HG03521 (cell line): ENCODE measurements at regions not wholly inside any gene's neighbourhood (a gene's known extent, or its start where the extent isn't known, plus 50 kb on each side); places are given as distances from the start of the nearest gene placed in this dataset.

Experiments used
- ATAC-seq: cut with Tn5 transposase; IDR thresholded peaks from one replicate; pipeline ENCODE4 v1.9.1; 2021; ENCODE audit warnings: mild to moderate bottlenecking, moderate library complexity; ENCODE audit not compliant: unreplicated experiment

GRCh38 chr4:129394635-129395034 is 298.7 kb downstream of the C4orf33 start:
- no peak for ATAC-seq

DNA sequence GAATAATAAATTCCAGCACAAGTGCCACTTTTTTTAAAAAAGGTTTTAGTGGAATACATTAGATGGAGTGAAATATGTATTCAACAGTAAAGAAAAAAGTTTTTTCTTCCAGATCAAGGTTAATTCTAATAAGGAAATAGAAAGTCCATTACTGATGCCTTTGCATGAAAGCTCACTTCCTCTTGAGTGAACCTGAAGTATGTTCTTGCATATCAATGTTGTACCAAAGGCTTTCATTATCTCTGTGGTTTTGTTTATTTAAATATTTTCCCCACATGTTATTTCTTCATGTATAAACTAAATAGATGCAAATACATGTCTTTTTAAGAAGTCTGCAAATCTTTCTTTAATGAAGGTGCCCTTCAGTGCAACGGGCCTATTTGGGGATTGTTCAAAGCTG is 307.9 kb downstream of the C4orf33 start:
- no peak for ATAC-seq

GRCh38 chr4:129410115-129410514 is 314.2 kb downstream of the C4orf33 start:
- no peak for ATAC-seq

- ATAC-seq, result no peak
Measured at GRCh38 chr4:129415004-129415403, 319.1 kb downstream of the C4orf33 start.

GRCh38 chr4:129420637-129421036 is 324.7 kb downstream of the C4orf33 start:
- no peak for ATAC-seq

DNA sequence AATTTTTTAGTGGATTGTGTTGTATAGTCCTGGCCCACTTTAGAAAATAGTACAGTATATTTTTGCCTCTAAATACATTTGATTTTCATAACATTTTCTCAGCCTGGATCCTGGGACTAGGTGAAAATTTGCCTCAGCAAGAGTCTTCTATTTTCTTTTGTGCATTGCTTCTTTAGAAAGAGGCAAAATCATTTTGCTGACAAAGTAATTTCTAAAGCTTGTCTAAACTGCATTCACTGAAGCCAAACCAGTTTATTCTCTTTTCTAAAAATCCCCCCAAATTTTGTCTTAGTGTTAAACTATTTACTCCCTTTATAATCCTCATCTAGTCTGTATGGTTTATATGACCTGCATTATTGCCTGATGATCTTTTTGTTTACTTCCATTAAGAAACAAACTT is 326.3 kb downstream of the C4orf33 start:
- ATAC-seq, result no peak

DNA sequence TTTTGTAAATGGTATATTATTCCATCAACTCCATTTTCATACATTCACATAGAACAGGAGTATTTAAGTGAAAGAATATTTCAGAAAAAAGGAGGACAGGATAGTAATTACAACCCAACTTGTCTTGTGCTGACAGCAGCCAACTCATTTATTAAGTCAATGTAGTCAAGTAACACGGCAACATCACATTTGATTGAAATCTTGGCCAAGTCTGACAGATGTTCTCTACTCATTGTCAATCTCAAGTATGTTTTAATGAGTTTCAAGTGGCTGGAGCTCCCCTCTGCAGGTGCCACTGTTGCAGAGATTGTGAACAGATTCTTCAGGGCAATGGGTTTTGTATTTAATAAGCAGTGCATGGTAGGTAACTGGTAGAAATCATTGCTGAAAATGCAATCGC is 332.5 kb downstream of the C4orf33 start:
- no peak for ATAC-seq

GRCh38 chr4:129429581-129430320 is 333.8 kb downstream of the C4orf33 start:
- ATAC-seq, result no peak

DNA sequence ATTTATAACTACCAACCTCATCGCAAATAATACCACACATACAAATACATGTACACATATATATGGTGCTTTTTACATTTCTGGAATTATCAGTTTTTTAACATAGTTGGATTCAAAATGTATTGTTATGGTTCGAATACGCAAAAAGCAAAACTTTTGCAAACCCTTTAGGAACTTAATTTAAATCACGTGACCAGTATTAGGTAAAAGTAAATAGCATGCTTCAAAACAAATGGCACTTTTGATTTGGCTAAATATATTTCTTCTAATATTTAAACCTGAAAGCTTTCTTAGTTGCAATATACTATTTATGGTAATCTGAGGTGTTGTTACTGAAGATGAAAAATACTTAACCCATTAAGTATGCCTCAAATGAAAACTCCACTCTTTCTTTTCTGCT is 341.4 kb downstream of the C4orf33 start:
- no peak for ATAC-seq

- no peak for ATAC-seq
Measured at GRCh38 chr4:129438456-129438981, 342.6 kb downstream of the C4orf33 start.

DNA sequence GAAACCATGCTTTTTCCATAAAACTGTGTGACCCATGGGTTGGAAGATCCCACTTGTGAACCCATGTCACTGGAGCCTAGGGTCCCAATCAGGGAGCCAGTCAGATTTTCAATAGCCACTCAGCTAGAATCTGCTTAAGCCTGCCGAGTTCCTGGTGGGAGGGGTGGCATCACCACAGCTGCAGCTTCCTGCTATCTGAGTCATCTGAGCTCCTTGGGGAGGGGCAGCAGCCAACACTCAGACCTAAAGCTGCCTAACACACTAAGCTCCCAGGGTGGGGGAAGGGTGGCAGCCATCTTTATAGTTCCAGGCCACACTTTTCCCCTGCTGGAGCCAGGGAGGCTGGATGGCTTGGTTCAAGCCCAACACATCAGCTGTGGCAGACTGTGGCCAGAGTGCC is 350.1 kb downstream of the C4orf33 start:
- ATAC-seq, result no peak

GRCh38 chr4:129453524-129454200 is 357.7 kb downstream of the C4orf33 start:
- ATAC-seq, result no peak

GRCh38 chr4:129455482-129455881 is 359.5 kb downstream of the C4orf33 start:
- ATAC-seq, result no peak

DNA sequence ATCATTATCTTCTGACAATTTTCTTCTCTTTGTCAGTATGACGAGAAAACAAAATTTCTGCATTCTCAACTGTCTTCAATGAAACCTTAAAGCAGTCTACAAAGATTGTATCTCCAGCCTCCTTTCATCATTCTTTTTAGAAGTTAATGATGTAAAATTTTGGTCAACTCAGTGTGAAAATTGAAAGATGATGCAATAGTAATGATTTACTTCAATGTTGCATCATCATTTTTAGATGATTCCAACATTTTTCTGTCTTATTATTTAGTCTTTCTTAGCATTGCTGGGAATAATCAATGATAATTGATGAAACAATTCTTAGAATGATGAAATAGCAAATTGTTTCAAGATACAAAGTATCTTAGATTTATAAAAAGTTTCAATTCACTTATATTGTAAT is 372.7 kb downstream of the C4orf33 start:
- ATAC-seq, result no peak

GRCh38 chr4:129474698-129475097 is 378.7 kb downstream of the C4orf33 start:
- ATAC-seq, result no peak

DNA sequence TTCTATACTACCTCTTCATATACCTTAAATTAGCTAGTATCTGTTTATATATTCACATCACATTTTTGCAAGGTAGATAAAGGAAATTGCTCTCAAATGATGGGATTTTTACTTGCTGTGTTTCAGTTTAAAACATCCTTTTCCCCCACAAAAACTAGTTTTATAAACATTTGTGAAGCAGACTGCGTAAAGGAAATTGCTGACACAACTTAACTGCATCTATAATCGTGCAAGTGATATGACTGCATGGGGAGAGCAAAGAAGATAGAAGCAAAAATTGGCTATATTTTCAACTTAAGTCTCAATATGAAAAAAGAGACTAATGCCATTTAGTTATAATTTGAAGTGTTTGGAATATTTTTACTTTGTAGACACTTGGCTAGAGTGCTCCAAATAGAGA is 385.2 kb downstream of the C4orf33 start:
- no peak for ATAC-seq

DNA sequence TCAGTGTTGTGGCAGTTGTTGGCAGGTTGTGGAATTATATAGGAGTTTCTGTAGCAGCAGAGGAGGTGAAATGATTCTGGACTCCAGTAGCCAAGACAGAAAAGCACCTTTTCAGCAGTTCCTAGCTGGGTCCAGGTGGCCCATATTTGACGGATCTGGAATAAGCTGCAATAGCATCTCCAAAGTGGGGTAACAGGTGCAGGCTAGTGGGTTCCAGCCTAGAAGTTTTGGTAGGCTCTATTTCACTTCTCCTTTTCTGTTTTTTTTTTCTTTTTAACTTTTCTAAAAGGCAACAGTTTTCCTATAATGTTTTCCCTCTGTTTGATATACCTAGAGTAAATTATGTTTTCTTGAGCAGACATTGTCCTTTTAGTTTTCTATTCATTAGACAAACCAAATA is 392.5 kb downstream of the C4orf33 start:
- ATAC-seq, result no peak

DNA sequence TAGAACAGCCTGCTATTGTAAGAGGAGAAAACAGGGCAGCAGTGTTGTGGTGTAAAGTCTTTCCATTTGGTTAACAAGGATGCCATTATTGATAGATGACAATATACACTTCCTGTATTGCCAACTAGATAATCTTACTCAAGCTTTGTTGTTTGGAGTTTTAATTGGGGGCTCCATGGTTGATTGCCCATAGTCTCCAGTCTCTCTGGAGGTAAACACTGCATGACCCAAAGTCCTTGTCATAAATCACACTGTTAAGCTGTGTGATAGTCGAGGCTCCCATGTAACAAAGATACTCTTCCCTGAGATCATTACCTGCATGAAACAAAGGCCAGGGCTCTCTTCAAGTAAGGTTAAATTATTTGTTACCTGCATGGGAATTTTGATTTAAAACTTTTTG is 394.6 kb downstream of the C4orf33 start:
- ATAC-seq, result no peak

DNA sequence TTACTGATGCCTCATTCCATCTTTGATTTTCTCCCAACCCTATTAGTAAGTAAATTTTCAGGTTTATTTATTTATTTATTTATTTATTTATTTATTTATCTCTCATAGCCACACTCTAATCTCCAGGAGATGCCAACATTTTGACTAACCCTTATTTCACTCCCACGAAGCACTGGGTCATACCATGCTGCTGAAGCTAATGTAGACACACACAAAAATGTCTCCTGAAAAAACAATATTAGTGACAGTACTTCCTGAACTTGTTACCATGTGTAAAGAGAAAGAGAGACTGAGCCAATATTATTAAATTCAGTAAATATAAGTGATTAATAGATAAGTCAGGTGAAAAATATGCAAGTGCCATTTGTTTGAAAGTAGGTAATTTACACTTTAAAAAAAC is 402.7 kb downstream of the C4orf33 start:
- ATAC-seq, result no peak

GRCh38 chr4:129514852-129515251 is 418.9 kb downstream of the C4orf33 start:
- no peak for ATAC-seq

DNA sequence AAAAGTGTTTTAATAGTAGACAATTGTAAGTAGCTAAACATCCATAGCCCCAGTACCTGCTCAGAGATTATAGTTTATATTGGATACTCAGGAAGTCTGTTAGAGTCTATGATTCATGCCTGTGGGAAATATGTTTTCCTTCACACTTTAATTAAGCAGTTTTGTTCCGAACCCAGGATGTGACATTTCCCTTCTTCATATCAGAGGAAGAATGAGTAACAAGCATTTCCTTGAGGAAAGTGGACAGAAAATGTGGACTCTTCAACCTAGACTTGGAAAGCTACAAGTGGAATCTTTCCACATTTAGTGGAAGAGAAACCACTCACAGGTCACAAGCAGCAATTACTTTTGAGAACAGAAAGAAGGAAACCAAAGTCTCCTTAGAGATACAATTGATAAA is 419.4 kb downstream of the C4orf33 start:
- ATAC-seq, result no peak

DNA sequence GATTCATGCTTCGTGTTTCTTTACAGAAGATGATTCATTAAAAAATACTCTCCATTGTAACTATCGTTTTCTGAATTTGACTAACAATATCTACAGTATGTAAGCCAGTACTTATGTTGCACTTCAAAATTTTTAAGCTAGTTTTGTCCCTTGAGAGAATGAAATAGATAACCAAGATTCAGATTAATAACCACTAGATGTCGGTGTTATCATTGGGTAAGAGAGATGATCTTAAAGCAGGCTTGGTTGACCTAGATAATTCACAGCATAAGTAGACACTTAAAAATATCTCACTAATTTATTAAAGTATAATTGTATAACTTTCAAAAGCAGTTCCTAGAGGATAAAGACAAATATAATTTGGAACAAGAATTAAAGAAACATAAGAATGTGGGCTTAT is 430.9 kb downstream of the C4orf33 start:
- no peak for ATAC-seq
